NCI-H82 treated with DMSO at 0.1 percent for 48 hours (cell line): ENCODE measurements at regions not wholly inside any gene's neighbourhood (a gene's known extent, or its start where the extent isn't known, plus 50 kb on each side); places are given as distances from the start of the nearest gene placed in this dataset.
"Not testable (repeated sequence)": the region's sequence is repeated elsewhere in the genome, so short reads cannot be mapped to it uniquely, and the experiment has no call there.

Experiments used
- DNase-seq: peaks from one replicate; lab custom pipeline; 2025; ENCODE audit not compliant: unreplicated experiment; lab: John Stamatoyannopoulos, UW

GRCh38 chr16:51231702-51232101, 80.6 kb upstream of the SALL1 start:
- DNase-seq = no peak

- not testable (repeated sequence) for DNase-seq
Measured at GRCh38 chr16:51230035-51230434, 79.0 kb upstream of the SALL1 start.

DNA sequence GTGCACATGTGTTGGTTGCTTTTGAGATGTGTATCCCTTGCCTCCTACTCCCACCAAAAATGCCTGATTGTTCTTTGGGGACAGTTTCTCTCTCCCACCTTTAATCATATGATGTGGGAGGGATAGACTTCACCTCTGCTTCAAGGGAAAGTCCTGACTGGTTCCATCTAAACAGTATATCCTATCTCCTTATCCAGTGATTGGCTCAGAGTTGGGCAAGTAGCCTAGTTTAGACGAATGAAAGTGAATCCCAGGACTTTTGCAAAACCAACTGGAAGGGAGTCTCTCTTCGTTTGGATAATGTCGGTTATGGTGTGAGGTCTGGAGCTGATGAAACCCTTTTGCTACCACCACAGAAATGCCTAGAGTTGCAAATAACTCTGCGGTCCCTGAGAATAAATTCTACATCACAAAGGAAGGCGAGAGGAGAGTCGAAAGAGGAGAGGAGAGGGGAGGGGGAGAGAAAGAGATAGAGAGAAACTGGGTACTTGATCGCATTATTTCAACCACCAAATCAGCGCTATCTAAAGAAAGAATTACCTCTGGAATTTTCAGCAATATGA, 77.1 kb upstream of the SALL1 start:
- no peak for DNase-seq

DNA sequence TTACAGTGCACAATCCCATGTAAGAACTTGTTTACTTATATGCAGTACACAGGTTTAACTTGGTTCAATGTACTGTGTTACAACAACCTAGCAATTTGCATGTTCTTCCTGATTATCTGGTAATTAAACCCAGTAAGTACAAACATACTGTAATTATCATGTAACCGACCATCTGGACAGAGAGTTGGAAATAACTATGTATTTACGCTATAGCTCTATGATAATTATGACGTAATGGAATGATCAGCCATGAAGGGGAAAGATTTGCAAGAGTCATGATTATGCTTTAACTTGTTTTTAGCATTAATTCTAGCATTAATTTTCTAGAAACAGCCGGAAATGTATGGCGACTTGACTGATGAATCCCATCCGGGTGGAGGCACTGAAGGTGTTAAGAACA, 74.8 kb upstream of the SALL1 start:
- DNase-seq = peak; percentile 17

- no peak for DNase-seq
Measured at GRCh38 chr16:51224317-51224716, 73.2 kb upstream of the SALL1 start.

- no peak for DNase-seq
Measured at GRCh38 chr16:51222016-51222415, 70.9 kb upstream of the SALL1 start.

- no peak for DNase-seq
Measured at GRCh38 chr16:51211148-51211547, 60.1 kb upstream of the SALL1 start.

GRCh38 chr16:51210087-51210486, 59.0 kb upstream of the SALL1 start:
- no peak for DNase-seq

DNA sequence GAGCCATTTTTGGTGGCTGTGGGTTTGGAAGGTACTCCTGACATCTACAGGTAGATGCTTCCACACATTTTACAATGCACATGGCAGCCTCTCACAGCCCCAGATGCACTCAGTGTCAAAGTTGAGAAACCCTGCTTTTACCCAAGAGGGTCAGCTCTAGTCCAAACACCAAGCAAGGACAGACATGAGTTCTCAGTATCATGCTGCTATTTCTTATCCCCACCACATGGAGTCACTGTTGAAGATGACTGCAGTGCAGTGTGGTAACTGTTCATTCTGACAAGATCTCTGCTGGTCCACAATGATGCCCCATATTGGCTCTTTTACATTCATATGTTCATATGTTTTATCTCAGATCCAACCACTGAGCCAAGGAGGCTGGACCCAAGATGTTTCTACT, 50.5 kb upstream of the SALL1 start:
- DNase-seq = no peak
